Stimulated activated naive CD8-positive, alpha-beta T cell treated with anti-CD3 and anti-CD28 coated beads, Interleukin-15, Interleukin-2, amounts not matched to agents 100 U/mL and 50 U/mL, for 24 hours (primary cell): ENCODE measurements at regions not wholly inside any gene's neighbourhood (a gene's known extent, or its start where the extent isn't known, plus 50 kb on each side); places are given as distances from the start of the nearest gene placed in this dataset.
"Not testable (repeated sequence)": the region's sequence is repeated elsewhere in the genome, so short reads cannot be mapped to it uniquely, and the experiment has no call there.

Experiments used
- ATAC-seq: fragments of 150-1000 bp; cut with Tn5 transposase; one replicate; pipeline ENCODE4 v1.10.0; 2021
- DNase-seq: peaks from one replicate; pipeline ENCODE4 v3.0.0; 2021

DNA sequence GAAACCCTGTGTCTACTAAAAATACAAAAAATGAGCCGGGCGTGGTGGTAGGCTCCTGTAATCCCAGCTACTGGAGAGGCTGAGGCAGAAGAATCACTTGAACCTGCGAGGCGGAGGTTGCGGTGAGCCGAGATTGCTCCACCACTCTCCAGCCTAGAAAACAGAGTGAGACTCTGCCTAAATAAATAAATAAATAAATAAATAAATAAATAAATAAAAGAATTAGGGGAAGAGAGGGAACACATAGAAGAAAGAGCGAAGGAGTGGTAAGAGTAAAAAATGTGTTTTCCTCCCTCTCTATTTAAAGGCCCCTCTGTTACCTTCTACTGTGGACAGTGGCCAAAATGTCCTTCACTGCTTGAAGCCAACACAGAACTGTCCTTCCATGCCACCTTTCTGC lies 103.9 kb upstream of the SOX21 start:
- DNase-seq = no peak
- ATAC-seq = no peak

DNA sequence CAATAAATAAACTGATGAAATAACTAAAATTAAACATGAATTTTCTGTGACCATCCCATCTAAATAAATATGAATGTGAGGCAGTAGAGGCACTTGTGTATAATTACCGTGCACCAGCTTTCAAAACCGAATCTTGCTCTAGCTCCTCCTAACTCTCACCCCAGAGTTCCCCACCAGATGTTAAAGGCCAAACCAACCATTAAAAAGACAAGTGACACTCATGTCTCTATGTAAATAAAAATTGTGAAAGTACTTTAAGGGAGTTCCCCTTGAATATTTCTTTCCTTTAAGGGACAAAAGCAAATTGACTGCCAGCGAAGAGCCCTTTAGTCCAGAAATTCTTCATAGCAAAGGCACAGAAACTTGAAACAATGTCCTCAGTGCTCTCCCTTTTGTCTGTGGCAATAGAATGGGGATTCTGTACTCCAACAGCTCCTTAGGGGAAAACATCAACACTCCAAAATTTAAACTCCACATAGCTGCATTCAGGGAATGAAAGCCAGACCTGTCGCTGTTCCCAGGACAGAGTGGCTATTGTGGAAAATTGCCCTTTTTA lies 101.7 kb upstream of the SOX21 start:
- no peak for DNase-seq
- no peak for ATAC-seq

- no peak for DNase-seq
- no peak for ATAC-seq
Observed at GRCh38 chr13:94811753-94812152, 99.4 kb upstream of the SOX21 start.

DNA sequence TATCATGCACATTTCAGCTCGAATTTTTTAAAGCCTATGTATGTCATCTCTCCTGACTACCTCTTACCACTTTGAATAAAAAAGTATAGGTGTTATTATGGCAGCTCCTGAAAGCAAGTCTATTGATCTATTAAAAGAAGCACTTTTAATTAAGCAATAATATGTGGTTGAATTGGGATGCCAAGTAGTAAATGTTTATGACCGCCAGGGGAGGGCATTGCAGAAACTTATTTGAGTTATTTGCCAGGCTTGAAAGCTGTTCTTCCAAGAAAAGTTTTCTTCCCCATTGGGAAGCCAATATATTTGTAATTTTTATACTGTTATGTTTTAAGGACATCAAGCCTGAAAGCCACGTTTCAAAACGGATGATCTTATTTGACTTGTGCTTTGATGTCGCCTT lies 88.1 kb upstream of the SOX21 start:
- no peak for DNase-seq
- ATAC-seq = no peak

DNA sequence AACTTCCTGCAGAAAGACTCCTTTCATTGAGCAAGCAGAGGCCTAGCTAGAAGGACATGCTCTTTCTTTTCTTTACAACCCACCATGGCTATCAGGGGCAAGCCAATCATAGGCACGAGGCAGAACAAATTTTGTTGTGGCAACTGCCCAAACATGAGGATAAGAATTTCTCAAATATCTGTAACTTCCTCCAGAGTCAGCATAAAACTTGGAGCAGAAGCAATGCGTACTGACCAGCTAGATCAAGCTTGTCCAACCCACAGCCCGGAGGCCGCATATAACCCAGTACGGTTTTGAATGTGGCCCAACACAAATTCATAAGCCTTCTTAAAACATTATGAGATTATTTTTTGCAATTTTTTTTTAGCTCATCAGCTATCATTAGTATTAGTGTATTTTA lies 87.0 kb upstream of the SOX21 start:
- ATAC-seq (no peak), DNase-seq (no peak)

- no peak for ATAC-seq
- DNase-seq = no peak
Observed at GRCh38 chr13:94798738-94799137, 86.4 kb upstream of the SOX21 start.

GRCh38 chr13:94795292-94795691 lies 82.9 kb upstream of the SOX21 start:
- DNase-seq (no peak), ATAC-seq (no peak)

DNA sequence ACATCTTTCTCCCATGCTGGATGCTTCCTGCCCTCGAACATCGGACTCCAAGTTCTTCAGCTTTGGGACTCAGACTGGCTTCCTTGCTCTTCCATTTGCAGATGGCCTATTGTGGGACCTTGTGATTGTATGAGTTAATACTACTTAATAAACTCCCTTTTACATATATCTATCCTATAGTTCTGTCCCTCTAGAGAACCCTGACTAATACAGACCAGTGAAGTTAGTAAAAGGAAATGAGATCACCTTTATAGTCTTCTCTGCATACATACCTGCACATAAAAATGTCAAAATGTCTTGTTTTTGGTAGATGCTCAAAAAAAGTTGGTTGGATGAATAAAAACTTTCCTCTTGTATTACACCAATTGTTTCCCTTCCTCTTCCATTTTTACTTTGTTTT lies 73.9 kb upstream of the SOX21 start:
- not testable (repeated sequence) for ATAC-seq, DNase-seq

DNA sequence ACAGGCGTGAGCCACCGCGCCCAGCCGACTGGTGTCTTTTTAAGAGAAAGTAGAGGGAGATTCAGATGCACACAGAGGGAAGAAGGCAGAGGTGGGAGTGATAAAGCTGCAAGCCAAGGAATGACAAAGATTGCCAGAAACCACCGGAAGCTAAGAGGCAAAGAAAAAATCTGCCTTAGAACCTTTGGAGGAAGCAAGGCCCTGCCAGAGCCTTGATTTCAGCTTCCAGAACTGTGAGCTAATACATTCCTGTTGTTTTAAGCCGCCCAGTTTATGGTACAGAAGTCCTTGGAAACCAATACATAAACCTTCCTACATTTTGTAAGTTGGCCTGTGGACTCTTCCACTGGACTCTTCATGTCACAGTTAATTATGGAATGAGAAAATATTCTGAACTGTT lies 71.7 kb upstream of the SOX21 start:
- no peak for DNase-seq
- ATAC-seq = no peak

GRCh38 chr13:94783489-94783888 lies 71.1 kb upstream of the SOX21 start:
- ATAC-seq (no peak), DNase-seq (no peak)

DNA sequence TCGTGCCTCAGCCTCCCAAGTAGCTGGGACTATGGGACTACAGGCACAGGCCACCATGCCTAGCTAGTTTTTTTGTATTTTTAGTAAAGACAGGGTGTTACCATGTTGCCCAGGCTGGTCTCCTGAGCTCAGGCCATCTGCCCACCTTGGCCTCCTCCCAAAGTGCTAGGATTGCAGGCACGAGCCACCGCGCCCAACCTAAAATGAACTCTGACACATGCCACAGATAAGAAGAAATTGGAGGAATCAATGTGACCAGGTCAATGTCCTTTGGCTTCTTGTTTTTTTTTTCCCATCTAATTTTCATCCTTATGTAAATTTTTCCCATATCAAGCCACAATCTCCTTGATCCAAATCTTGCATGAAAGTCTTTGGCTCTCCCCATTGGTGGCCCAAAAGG lies 68.1 kb upstream of the SOX21 start:
- no peak for DNase-seq
- ATAC-seq = no peak

GRCh38 chr13:94778986-94779385 lies 66.6 kb upstream of the SOX21 start:
- DNase-seq = no peak
- ATAC-seq = no peak

- ATAC-seq (no peak), DNase-seq (no peak)
Observed at GRCh38 chr13:94778585-94778984, 66.2 kb upstream of the SOX21 start.

GRCh38 chr13:94776956-94777355 lies 64.6 kb upstream of the SOX21 start:
- ATAC-seq = no peak
- no peak for DNase-seq

- DNase-seq = no peak
- ATAC-seq = no peak
Observed at GRCh38 chr13:94776300-94776699, 64.0 kb upstream of the SOX21 start.

DNA sequence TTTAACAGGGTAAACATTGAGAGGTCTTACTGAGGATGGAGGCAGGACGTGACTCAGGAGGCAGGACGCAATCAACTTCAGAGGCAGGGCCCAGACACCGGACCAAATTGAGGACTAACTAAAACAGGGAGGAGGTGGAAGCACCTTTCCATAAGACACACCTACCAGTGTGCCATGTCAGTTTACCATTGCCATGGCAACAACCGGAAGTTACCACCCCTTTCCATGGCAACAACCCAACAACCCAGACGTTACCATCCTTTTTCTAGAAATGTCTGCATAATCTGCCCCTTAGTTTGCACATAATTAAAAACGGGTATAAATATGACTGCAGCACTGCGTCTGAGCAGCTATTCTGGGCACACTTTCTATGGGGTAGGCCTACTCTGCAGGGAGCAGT lies 53.5 kb upstream of the SOX21 start:
- no peak for ATAC-seq
- DNase-seq = no peak

DNA sequence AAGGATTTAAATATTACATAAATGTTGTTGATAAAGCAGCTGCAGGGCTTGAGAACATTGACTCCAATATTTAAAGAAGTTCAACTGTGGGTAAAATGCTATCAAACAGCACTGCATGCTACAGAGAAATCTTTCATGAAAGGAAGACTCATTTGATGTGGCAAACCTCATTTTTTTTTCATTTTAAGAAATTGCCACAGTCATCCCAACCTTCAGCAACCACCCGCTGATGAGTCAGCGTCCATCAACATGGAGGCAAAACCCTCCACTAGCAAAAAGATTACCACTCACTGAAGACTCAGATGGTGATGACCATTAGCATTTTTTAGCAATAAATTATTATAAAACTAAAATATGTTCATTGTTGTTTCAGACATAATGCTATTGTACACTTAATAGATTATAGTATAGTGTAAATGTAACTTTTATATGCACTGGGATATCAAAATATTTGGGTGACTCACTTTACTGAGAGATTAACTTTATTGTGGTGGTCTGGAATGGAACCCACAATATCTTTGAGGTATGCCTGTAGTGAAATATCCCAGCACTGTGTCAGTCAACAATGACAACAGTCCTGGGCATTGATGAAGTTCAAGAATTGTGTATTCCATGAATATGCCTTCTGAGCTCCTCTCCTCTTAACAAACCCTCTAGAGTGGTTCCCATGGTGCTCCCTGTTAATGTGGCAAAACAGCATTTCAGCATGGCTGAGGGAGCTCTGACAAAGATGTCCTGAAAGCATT lies 52.4 kb upstream of the SOX21 start:
- DNase-seq (no peak), ATAC-seq (no peak)
